Esophagus squamous epithelium (tissue), 4 donors: ENCODE measurements at regions not wholly inside any gene's neighbourhood (a gene's known extent, or its start where the extent isn't known, plus 50 kb on each side); places are given as distances from the start of the nearest gene placed in this dataset.

Experiments used
- POLR2A ChIP-seq, 4 donors: fragments of 450-650 bp; IDR thresholded peaks; one replicate each; pipeline ENCODE4 v1.6.1; 2017; ENCODE audit warnings: antibody characterized with exemption in 4 of 4, mild to moderate bottlenecking in 4 of 4, moderate library complexity in 3 of 4
- TF ChIP-seq, protein P1 (sequence below), 6 experiments: fragments of 450-650 bp in 4 of 6; fragments of 200-600 bp in 2 of 6; sonication (generic) in 2 of 6; IDR thresholded peaks; one replicate each; pipeline ENCODE4 v1.5.1; 2016 to 2019; ENCODE audit warnings: antibody characterized with exemption in 6 of 6, mild to moderate bottlenecking in 4 of 6, moderate library complexity in 4 of 6

DNA sequence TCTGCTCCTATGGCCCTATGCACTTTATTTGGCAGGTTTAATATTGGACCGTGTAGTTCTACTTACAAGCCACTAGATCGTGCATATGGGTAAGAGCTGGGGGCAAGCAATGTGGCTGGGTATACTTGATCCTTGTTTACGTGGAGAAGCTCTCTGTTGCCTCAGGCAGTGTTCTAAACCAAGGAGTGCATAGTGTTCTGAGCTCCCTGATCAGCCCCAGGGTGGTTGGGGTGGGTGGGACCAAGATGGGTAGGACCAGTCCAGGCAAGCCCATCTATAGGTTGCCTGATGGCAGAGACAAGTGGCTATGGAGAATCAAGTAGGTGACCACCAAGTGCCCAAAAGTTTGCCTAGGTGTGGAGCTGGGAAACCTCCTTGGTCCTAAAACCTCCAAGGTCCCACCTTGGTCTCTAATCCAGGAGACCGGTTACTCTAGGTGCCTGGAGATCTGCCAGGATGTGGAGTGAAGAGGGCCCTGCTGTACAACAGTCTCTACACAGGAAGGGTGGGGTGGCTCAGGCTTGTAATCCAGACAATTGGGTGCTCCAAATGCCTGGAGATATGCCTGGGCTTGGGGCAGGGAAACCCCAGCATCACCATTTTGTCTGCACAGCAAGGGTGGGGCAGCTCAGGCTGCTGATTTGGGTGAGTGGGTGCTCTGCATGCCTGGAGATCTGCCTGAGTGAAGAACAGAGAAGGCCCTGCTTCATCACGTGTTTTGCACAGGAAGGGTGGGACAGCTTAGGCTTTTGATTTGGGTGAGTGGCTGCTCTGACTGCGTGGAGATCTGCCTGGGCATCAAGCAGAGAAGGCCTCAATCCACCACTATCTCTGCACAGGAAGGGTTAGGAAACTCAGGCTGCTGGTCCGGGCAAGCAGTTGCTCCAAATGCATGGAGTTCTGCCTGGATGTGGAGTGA lies 659.8 kb downstream of the TLE4 start:
- TF ChIP-seq, protein P1, sequence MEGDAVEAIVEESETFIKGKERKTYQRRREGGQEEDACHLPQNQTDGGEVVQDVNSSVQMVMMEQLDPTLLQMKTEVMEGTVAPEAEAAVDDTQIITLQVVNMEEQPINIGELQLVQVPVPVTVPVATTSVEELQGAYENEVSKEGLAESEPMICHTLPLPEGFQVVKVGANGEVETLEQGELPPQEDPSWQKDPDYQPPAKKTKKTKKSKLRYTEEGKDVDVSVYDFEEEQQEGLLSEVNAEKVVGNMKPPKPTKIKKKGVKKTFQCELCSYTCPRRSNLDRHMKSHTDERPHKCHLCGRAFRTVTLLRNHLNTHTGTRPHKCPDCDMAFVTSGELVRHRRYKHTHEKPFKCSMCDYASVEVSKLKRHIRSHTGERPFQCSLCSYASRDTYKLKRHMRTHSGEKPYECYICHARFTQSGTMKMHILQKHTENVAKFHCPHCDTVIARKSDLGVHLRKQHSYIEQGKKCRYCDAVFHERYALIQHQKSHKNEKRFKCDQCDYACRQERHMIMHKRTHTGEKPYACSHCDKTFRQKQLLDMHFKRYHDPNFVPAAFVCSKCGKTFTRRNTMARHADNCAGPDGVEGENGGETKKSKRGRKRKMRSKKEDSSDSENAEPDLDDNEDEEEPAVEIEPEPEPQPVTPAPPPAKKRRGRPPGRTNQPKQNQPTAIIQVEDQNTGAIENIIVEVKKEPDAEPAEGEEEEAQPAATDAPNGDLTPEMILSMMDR (IDR thresholded peaks at IDR 0.05) = peak in 1 of 6 experiments; percentile 19
- TF ChIP-seq POLR2A (IDR thresholded peaks at IDR 0.05) = no peak
